ENCODE measurements at regions not wholly inside any gene's neighbourhood (a gene's known extent, or its start where the extent isn't known, plus 50 kb on each side); places are given as distances from the start of the nearest gene placed in this dataset.

- TF ChIP-seq GATA3 (IDR thresholded peaks at IDR 0.05; ENCODE audit: low read depth, low read length) (no peak), GATA2 (IDR thresholded peaks at IDR 0.05; ENCODE audit: low read depth, low read length) (no peak)
Measured at GRCh38 chr20:59422872-59423544, 122.6 kb downstream of the EDN3 start.

Measured in SH-SY5Y (cell line).